HG02763 (cell line): ENCODE measurements at regions not wholly inside any gene's neighbourhood (a gene's known extent, or its start where the extent isn't known, plus 50 kb on each side); places are given as distances from the start of the nearest gene placed in this dataset.
"Not testable (repeated sequence)": the region's sequence is repeated elsewhere in the genome, so short reads cannot be mapped to it uniquely, and the experiment has no call there.

Experiments used
- ATAC-seq: cut with Tn5 transposase; IDR thresholded peaks from one replicate; pipeline ENCODE4 v1.9.1; 2021; ENCODE audit warnings: mild to moderate bottlenecking, moderate library complexity; ENCODE audit not compliant: unreplicated experiment

GRCh38 chr15:95622843-95623242 lies 707.7 kb upstream of the NR2F2 start:
- ATAC-seq = no peak

GRCh38 chr15:95624100-95624499 lies 706.4 kb upstream of the NR2F2 start:
- no peak for ATAC-seq

GRCh38 chr15:95624616-95625361 lies 705.7 kb upstream of the NR2F2 start:
- no peak for ATAC-seq

GRCh38 chr15:95626501-95627361 lies 703.8 kb upstream of the NR2F2 start:
- no peak for ATAC-seq

GRCh38 chr15:95629503-95630168 lies 700.9 kb upstream of the NR2F2 start:
- ATAC-seq = no peak

- ATAC-seq = no peak
These were observed 699.8 kb upstream of the NR2F2 start for GRCh38 chr15:95630683-95631082.

- ATAC-seq = no peak
These were observed 694.8 kb upstream of the NR2F2 start for GRCh38 chr15:95635666-95636065.

- no peak for ATAC-seq
These were observed 694.4 kb upstream of the NR2F2 start for GRCh38 chr15:95636107-95636506.

- ATAC-seq = not testable (repeated sequence)
These were observed 693.3 kb upstream of the NR2F2 start for GRCh38 chr15:95637234-95637633.

- no peak for ATAC-seq
These were observed 691.3 kb upstream of the NR2F2 start for GRCh38 chr15:95639208-95639607.

- no peak for ATAC-seq
These were observed 686.2 kb upstream of the NR2F2 start for GRCh38 chr15:95644100-95644875.

- ATAC-seq = no peak
These were observed 684.6 kb upstream of the NR2F2 start for GRCh38 chr15:95645791-95646338.

- ATAC-seq = no peak
These were observed 683.8 kb upstream of the NR2F2 start for GRCh38 chr15:95646484-95647273.

GRCh38 chr15:95647531-95648277 lies 682.8 kb upstream of the NR2F2 start:
- no peak for ATAC-seq

- no peak for ATAC-seq
These were observed 677.1 kb upstream of the NR2F2 start for GRCh38 chr15:95653361-95653805.

- no peak for ATAC-seq
These were observed 675.4 kb upstream of the NR2F2 start for GRCh38 chr15:95655089-95655607.

GRCh38 chr15:95656595-95656994 lies 673.9 kb upstream of the NR2F2 start:
- no peak for ATAC-seq

GRCh38 chr15:95658799-95659198 lies 671.7 kb upstream of the NR2F2 start:
- ATAC-seq = no peak

GRCh38 chr15:95659656-95660055 lies 670.8 kb upstream of the NR2F2 start:
- no peak for ATAC-seq
